A549 (cell line): ENCODE measurements at regions not wholly inside any gene's neighbourhood (a gene's known extent, or its start where the extent isn't known, plus 50 kb on each side); places are given as distances from the start of the nearest gene placed in this dataset.

Experiments used
- EP300 ChIP-seq, 2 experiments: fragments of >200 bp; sonication (Bioruptor Twin); formaldehyde crosslinking; IDR thresholded peaks; 2 replicates in 1 of 2; 3 replicates in 1 of 2; pipeline ENCODE4 v1.6.1; 2016 to 2017
- MYC ChIP-seq: IDR thresholded peaks from 2 replicates; pipeline ENCODE4 v1.6.1; 2012; ENCODE audit warnings: mild to moderate bottlenecking, inconsistent platforms, low read length, improper control_type of control experiment, borderline replicate concordance
- POLR2A ChIP-seq: IDR thresholded peaks from 2 replicates; pipeline ENCODE4 v1.6.1; 2012; ENCODE audit warnings: mild to moderate bottlenecking, low read length
- TF ChIP-seq, protein P1 (sequence below): fragments of 450-650 bp; IDR thresholded peaks from 2 replicates; pipeline ENCODE4 v1.6.1; 2014; ENCODE audit warnings: antibody characterized with exemption
- TF ChIP-seq, protein P2 (sequence below): fragments of >200 bp; sonication (Bioruptor Twin); formaldehyde crosslinking; IDR thresholded peaks from 3 replicates; pipeline ENCODE4 v1.5.1; 2016
- TF ChIP-seq, protein P3 (sequence below): fragments of >200 bp; sonication (Bioruptor Twin); formaldehyde crosslinking; IDR thresholded peaks from 3 replicates; pipeline ENCODE4 v1.6.1; 2016

DNA sequence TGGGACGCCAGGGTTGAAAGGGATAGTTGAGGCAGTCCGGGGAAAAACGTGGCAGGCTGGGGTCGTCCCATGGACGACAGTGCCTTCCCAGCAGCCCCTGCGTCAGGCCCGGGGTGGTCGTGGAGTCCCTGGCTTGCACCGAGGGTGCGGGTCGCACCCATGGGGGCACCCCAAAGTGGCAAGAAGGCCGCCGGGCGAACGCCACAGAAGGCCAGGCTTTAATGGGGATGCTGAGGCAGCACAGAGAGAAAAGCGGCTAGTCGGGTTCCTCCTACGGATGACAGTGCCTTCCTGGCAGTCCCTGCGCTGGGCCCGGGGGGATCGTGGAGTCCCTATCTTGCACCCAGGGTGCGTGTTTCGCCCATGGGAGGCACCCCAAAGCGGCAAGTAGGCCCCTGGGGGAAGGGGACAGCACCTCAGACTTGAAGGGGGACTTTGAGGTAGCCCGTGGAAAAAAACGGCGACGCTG is 158.6 kb upstream of the ALG10B start:
- TF ChIP-seq, protein P1, sequence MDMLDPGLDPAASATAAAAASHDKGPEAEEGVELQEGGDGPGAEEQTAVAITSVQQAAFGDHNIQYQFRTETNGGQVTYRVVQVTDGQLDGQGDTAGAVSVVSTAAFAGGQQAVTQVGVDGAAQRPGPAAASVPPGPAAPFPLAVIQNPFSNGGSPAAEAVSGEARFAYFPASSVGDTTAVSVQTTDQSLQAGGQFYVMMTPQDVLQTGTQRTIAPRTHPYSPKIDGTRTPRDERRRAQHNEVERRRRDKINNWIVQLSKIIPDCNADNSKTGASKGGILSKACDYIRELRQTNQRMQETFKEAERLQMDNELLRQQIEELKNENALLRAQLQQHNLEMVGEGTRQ = no peak
- TF ChIP-seq, protein P2, sequence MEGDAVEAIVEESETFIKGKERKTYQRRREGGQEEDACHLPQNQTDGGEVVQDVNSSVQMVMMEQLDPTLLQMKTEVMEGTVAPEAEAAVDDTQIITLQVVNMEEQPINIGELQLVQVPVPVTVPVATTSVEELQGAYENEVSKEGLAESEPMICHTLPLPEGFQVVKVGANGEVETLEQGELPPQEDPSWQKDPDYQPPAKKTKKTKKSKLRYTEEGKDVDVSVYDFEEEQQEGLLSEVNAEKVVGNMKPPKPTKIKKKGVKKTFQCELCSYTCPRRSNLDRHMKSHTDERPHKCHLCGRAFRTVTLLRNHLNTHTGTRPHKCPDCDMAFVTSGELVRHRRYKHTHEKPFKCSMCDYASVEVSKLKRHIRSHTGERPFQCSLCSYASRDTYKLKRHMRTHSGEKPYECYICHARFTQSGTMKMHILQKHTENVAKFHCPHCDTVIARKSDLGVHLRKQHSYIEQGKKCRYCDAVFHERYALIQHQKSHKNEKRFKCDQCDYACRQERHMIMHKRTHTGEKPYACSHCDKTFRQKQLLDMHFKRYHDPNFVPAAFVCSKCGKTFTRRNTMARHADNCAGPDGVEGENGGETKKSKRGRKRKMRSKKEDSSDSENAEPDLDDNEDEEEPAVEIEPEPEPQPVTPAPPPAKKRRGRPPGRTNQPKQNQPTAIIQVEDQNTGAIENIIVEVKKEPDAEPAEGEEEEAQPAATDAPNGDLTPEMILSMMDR = no peak
- TF ChIP-seq, protein P3, sequence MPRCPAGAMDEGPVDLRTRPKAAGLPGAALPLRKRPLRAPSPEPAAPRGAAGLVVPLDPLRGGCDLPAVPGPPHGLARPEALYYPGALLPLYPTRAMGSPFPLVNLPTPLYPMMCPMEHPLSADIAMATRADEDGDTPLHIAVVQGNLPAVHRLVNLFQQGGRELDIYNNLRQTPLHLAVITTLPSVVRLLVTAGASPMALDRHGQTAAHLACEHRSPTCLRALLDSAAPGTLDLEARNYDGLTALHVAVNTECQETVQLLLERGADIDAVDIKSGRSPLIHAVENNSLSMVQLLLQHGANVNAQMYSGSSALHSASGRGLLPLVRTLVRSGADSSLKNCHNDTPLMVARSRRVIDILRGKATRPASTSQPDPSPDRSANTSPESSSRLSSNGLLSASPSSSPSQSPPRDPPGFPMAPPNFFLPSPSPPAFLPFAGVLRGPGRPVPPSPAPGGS = no peak
- TF ChIP-seq POLR2A (no peak), EP300 (IDR thresholded peaks at IDR 0.05) (no peak), MYC (no peak)
